ENCODE measurements at regions not wholly inside any gene's neighbourhood (a gene's known extent, or its start where the extent isn't known, plus 50 kb on each side); places are given as distances from the start of the nearest gene placed in this dataset.
"Not testable (repeated sequence)": the region's sequence is repeated elsewhere in the genome, so short reads cannot be mapped to it uniquely, and the experiment has no call there.

- DNase-seq = no peak
These were observed 109.3 kb upstream of the FOXB1 start for GRCh38 chr15:59894835-59895234.

GRCh38 chr15:59892985-59893384 is 111.1 kb upstream of the FOXB1 start:
- DNase-seq = no peak

- not testable (repeated sequence) for DNase-seq
These were observed 116.2 kb upstream of the FOXB1 start for GRCh38 chr15:59887870-59888269.

GRCh38 chr15:59887211-59887610 is 116.9 kb upstream of the FOXB1 start:
- DNase-seq = no peak

- no peak for DNase-seq
These were observed 117.7 kb upstream of the FOXB1 start for GRCh38 chr15:59886441-59886840.

- no peak for DNase-seq
These were observed 118.3 kb upstream of the FOXB1 start for GRCh38 chr15:59885832-59886231.

GRCh38 chr15:59879506-59880265 is 124.4 kb upstream of the FOXB1 start:
- no peak for DNase-seq

GRCh38 chr15:59876140-59876539 is 128.0 kb upstream of the FOXB1 start:
- DNase-seq = no peak

- no peak for DNase-seq
These were observed 130.4 kb upstream of the FOXB1 start for GRCh38 chr15:59873644-59874272.

- DNase-seq = no peak
These were observed 136.8 kb upstream of the FOXB1 start for GRCh38 chr15:59867086-59867855.

- no peak for DNase-seq
These were observed 137.5 kb upstream of the FOXB1 start for GRCh38 chr15:59866642-59867041.

- DNase-seq = no peak
These were observed 141.6 kb upstream of the FOXB1 start for GRCh38 chr15:59862191-59863155.

- DNase-seq = no peak
These were observed 156.1 kb upstream of the FOXB1 start for GRCh38 chr15:59847968-59848367.

- DNase-seq = no peak
These were observed 156.9 kb upstream of the BNIP2 start for GRCh38 chr15:59845942-59846499.

- no peak for DNase-seq
These were observed 154.5 kb upstream of the BNIP2 start for GRCh38 chr15:59843609-59844008.

- no peak for DNase-seq
These were observed 151.9 kb upstream of the BNIP2 start for GRCh38 chr15:59841036-59841435.

GRCh38 chr15:59839906-59840305 is 150.8 kb upstream of the BNIP2 start:
- DNase-seq = no peak

GRCh38 chr15:59838900-59839299 is 149.8 kb upstream of the BNIP2 start:
- DNase-seq = no peak

- DNase-seq = no peak
These were observed 146.7 kb upstream of the BNIP2 start for GRCh38 chr15:59835776-59836175.

GRCh38 chr15:59834528-59834927 is 145.4 kb upstream of the BNIP2 start:
- DNase-seq = no peak

- no peak for DNase-seq
These were observed 144.2 kb upstream of the BNIP2 start for GRCh38 chr15:59833366-59833765.

- DNase-seq = no peak
These were observed 141.8 kb upstream of the BNIP2 start for GRCh38 chr15:59830873-59831272.

Data from CD4-positive, alpha-beta T cell treated with Interleukin-12 subunit alpha and Interleukin-12 subunit beta, for 1 hour (primary cell).